ENCODE measurements at regions not wholly inside any gene's neighbourhood (a gene's known extent, or its start where the extent isn't known, plus 50 kb on each side); places are given as distances from the start of the nearest gene placed in this dataset.

- Histone ChIP-seq H3K36me3 (ENCODE audit: control insufficient read depth in 2 of 3, insufficient read depth in 3 of 3, low read length in 3 of 3) (no peaks in the 10 kb centered on the region), H3K4me1 (ENCODE audit: control insufficient read depth in 2 of 3, insufficient read depth in 2 of 3, low read depth in 1 of 3, low read length in 3 of 3) (no peaks in the 10 kb centered on the region), H3K4me3 (ENCODE audit: low read length in 3 of 3) (no peak overlapping the region), H3K27me3 (ENCODE audit: control insufficient read depth, insufficient read depth, low read length) (no peaks in the 10 kb centered on the region), H3K27ac (ENCODE audit: low read depth in 2 of 2, low read length in 2 of 2) (no peak overlapping the region), H3K9ac (ENCODE audit: low read length in 3 of 3) (no peak overlapping the region), H3K9me3 (ENCODE audit: control insufficient read depth in 2 of 3, insufficient read depth in 1 of 3, low read length in 3 of 3) (no peaks in the 10 kb centered on the region)
- FAIRE-seq (no peak), DNase-seq (peak in 1 of 5 donors; percentile 43)
- intact Hi-C loops (cut with DNase I): no loop called here
- TF ChIP-seq CTCF (IDR thresholded peaks at IDR 0.05; ENCODE audit: borderline replicate concordance, extremely low read depth, insufficient read depth): no peak
These were observed 622.6 kb downstream of the LRFN5 start for GRCh38 chr14:42229294-42229693.

GRCh38 chr14:42228611-42229010 lies 621.9 kb downstream of the LRFN5 start:
- FAIRE-seq: no peak
- Histone ChIP-seq H3K4me1 (ENCODE audit: control insufficient read depth in 2 of 3, insufficient read depth in 2 of 3, low read depth in 1 of 3, low read length in 3 of 3) (no peaks in the 10 kb centered on the region), H3K9ac (ENCODE audit: low read length in 3 of 3) (no peak overlapping the region), H3K27ac (ENCODE audit: low read depth in 2 of 2, low read length in 2 of 2) (no peak overlapping the region), H3K4me3 (ENCODE audit: low read length in 3 of 3) (no peak overlapping the region), H3K36me3 (ENCODE audit: control insufficient read depth in 2 of 3, insufficient read depth in 3 of 3, low read length in 3 of 3) (no peaks in the 10 kb centered on the region), H3K9me3 (ENCODE audit: control insufficient read depth in 2 of 3, insufficient read depth in 1 of 3, low read length in 3 of 3) (no peaks in the 10 kb centered on the region), H3K27me3 (ENCODE audit: control insufficient read depth, insufficient read depth, low read length) (no peaks in the 10 kb centered on the region)
- intact Hi-C loops (cut with DNase I): no loop called here
- no peak for DNase-seq
- no peak for TF ChIP-seq CTCF (IDR thresholded peaks at IDR 0.05; ENCODE audit: borderline replicate concordance, extremely low read depth, insufficient read depth)

GRCh38 chr14:42224053-42224888 lies 617.6 kb downstream of the LRFN5 start:
- TF ChIP-seq CTCF (IDR thresholded peaks at IDR 0.05; ENCODE audit: borderline replicate concordance, extremely low read depth, insufficient read depth): peak; percentile 57
- H3K9me3 ChIP-seq (ENCODE audit: control insufficient read depth in 2 of 3, insufficient read depth in 1 of 3, low read length in 3 of 3): no peaks in the 10 kb centered on the region
- DNase-seq: peak in 4 of 5 donors; percentile 68 to 90 (median 74)
- H3K36me3 ChIP-seq (ENCODE audit: control insufficient read depth in 2 of 3, insufficient read depth in 3 of 3, low read length in 3 of 3): no peaks in the 10 kb centered on the region
- no peak overlapping the region for H3K27ac ChIP-seq (ENCODE audit: low read depth in 2 of 2, low read length in 2 of 2)
- H3K4me1 ChIP-seq (ENCODE audit: control insufficient read depth in 2 of 3, insufficient read depth in 2 of 3, low read depth in 1 of 3, low read length in 3 of 3): no peaks in the 10 kb centered on the region
- no peak overlapping the region for H3K9ac ChIP-seq (ENCODE audit: low read length in 3 of 3)
- FAIRE-seq: no peak
- H3K27me3 ChIP-seq (ENCODE audit: control insufficient read depth, insufficient read depth, low read length): no peaks in the 10 kb centered on the region
- intact Hi-C loops (cut with DNase I): no loop called here
- no peak overlapping the region for H3K4me3 ChIP-seq (ENCODE audit: low read length in 3 of 3)

Measured in kidney (tissue), 13 donors.